Coronary artery (tissue), 2 donors: ENCODE measurements at regions not wholly inside any gene's neighbourhood (a gene's known extent, or its start where the extent isn't known, plus 50 kb on each side); places are given as distances from the start of the nearest gene placed in this dataset.
"Not testable (repeated sequence)": the region's sequence is repeated elsewhere in the genome, so short reads cannot be mapped to it uniquely, and the experiment has no call there.

Experiments
- DNase-seq: peaks from one replicate; pipeline ENCODE4 v3.0.0-alpha.2; 2017; ENCODE audit warnings: low spot score
- H3K27ac ChIP-seq, 2 donors: fragments of 200-600 bp; sonication (generic); one replicate each; pipeline ENCODE4 v1.5.1; 2016 to 2019
- H3K4me3 ChIP-seq: fragments of 200-600 bp; sonication (generic); 2 replicates; pipeline ENCODE4 v1.5.1; 2016; ENCODE audit warnings: mild to moderate bottlenecking, moderate library complexity
- TF ChIP-seq, protein P1 (sequence below): fragments of 200-600 bp; sonication (generic); IDR thresholded peaks from one replicate; pipeline ENCODE4 v1.5.1; 2019; ENCODE audit warnings: antibody characterized with exemption

DNA sequence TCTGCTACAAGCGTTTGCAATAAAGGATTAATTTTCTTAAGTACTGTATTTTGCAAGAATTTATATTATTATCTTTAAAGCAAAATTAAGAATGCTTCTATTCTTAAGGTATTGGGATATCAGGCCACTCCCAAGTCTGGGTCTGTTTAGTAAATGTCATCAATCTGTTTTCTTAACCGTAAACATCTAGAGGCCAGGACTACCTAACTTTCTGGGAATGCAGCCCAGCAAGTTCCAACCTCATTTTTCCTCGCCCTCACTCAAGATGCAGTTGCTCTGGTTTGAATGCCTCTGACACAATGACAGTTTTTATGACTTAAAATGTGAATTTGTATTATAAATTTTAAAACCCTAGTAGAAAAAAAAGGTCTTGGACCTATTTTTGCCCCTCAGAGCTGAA lies 143.5 kb downstream of the INHBA start:
- TF ChIP-seq, protein P1, sequence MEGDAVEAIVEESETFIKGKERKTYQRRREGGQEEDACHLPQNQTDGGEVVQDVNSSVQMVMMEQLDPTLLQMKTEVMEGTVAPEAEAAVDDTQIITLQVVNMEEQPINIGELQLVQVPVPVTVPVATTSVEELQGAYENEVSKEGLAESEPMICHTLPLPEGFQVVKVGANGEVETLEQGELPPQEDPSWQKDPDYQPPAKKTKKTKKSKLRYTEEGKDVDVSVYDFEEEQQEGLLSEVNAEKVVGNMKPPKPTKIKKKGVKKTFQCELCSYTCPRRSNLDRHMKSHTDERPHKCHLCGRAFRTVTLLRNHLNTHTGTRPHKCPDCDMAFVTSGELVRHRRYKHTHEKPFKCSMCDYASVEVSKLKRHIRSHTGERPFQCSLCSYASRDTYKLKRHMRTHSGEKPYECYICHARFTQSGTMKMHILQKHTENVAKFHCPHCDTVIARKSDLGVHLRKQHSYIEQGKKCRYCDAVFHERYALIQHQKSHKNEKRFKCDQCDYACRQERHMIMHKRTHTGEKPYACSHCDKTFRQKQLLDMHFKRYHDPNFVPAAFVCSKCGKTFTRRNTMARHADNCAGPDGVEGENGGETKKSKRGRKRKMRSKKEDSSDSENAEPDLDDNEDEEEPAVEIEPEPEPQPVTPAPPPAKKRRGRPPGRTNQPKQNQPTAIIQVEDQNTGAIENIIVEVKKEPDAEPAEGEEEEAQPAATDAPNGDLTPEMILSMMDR = no peak
- no peak overlapping the region for H3K27ac ChIP-seq
- no peak for DNase-seq
- no peak overlapping the region for H3K4me3 ChIP-seq

DNA sequence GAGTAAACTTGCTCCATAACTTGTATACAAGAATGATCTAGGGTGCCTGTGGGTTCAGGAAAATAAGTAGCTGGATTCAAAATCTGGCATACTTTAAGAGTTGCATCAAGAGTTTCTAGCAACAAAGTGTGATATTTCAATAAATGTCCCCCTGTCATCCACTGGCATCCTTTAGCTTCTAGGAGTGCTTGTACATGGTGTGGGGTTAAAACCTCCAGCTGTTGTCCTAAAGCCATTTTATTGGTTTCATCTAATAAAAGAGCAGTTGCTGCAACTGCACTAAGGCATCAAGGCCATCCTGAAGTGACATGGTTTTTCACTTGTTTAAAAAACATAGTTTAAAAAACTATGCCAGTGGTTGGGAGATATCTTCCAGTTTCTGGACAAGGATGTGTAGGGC lies 148.4 kb downstream of the INHBA start:
- Histone ChIP-seq H3K4me3 (no peak overlapping the region), H3K27ac (no peak overlapping the region)
- no peak for DNase-seq
- TF ChIP-seq, protein P1 = no peak

DNA sequence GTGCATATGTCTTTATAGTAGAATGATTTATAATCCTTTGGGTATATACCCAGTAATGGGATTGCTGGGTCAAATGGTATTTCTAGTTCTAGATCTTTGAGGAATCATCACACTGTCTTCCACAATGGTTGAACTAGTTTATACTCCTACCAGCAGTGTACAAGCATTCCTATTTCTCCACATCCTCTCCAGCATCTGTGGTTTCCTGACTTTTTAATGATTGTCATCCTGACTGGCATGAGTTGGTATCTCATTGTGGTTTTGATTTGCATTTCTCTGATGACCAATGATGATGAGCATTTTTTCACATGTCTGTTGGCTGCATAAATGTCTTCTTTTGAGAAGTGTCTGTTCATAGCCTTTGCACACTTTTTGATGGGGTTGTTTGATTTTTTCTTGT lies 152.8 kb downstream of the INHBA start:
- H3K27ac ChIP-seq, H3K4me3 ChIP-seq, DNase-seq: not testable (repeated sequence)

DNA sequence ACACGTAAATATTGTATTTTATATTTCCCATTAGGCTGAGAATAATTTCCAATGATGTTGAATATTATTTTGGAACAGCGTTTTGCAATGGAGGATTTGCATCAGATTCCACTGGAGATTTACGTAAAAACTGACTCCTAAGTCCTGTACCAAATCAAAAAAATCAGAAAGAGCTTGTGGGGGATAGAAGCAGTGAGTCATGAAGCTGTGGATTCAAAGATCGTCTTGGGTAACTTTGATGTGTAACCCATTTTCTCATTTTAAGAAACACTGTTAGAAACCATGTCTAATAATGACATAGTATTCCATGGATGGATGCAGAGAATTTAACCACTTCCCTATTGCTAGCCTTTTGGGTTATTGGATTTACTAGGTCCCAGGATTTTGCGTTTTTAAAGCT lies 158.6 kb downstream of the INHBA start:
- Histone ChIP-seq H3K4me3 (no peak overlapping the region), H3K27ac (no peak overlapping the region)
- no peak for DNase-seq
- TF ChIP-seq, protein P1 = no peak

DNA sequence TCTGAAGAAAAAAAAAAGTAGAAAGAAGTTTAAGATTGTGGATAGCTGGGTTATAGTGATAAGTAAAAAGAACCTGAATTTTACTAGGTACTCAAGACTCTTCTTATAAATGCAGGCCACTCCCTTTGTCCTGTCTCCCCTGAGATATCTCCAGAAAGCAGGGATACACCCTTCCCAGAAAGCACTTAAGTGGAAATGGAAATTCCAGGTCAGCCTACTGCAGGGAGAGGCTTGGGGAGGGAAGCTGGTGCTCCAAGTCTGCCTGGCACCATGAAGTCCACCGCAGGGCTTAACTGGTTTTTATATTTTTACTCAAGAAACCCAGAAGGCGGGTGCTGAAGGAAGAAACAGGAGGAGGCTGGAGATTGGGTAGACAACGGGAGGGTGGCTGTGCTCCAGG lies 162.3 kb downstream of the INHBA start:
- no peak overlapping the region for H3K27ac ChIP-seq
- H3K4me3 ChIP-seq = no peak overlapping the region
- no peak for DNase-seq
- TF ChIP-seq, protein P1 = no peak

DNA sequence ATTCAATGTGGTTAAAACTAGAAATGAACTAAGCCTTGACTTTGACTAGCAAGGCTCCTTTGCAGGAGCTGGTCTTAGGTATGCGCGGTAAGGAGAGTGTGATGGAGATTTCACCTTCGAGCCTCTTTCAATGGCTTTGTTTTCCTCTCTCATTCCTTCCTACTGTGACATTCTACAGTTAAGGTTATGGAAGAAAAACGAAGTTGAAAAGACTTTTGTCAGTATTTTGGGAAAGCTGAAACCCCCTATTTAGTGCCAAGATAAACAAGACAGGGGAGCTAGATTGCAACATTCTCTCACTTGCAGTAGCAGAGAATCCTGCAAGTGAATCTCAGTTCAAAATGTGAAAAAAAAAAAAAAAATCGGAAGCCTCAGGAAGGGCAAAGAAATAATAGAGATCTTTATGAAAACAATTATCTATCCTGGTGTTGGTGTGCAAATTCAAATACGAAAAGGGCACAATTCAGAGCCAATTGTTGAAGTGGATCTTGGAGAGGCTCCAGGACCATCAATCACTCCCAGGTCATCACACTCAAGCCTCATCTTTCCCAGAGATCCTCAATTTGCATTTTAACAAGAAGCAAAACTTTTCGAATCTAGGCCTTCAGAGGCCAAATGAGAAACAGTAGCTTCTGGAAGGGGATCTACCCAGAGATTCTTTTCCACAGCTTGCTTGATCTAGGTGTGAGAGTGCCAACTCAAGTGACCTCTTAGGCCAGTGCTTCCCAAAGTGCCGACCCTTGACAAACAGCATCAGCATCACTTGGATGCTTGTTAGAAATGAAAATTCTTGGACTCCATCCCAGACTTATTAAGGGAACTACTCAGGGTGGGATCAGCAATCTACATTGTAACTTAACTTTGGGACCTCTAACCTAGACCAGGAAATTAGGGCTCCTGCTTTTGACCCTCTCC lies 163.8 kb downstream of the INHBA start:
- DNase-seq = no peak
- Histone ChIP-seq H3K27ac (no peak overlapping the region), H3K4me3 (no peak overlapping the region)
- TF ChIP-seq, protein P1 = no peak

DNA sequence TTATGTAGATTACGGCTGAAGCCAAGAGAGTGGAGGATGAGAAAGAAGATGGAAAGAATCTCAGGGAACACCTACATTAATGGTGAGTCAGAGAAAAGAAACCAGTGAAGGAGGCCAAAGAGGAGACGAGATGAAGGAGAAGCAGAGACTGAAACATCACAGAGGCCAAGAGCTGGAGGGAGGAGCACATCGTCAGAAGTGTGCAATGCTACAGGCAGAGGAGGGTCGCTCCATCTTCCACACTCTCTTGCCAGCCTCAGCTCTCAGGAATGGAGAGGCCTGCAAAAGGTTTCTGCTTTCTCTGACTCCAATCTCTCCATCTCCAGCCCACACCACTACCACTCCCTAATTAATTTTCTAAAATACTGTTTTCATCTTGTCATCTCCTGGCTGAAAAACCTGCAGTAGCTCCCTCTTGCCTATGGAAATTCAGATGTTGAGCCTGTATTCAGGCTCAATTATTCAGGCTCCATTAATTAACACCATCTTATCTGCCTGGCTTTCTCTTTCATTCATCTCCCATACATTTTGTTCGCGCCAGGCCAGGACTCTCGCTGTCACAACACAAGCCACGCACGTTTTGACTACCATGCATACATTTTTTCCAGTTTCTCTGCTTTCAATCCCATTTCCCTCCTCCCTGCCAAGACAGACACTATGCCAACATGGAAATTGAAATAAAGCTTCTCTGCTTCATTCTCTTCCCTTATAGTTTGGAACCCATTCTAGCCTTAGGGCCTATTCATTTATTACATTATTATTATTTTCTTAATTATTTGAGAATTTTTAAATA lies 165.8 kb downstream of the INHBA start:
- DNase-seq = no peak
- Histone ChIP-seq H3K27ac (no peak overlapping the region), H3K4me3 (no peak overlapping the region)
- TF ChIP-seq, protein P1 = no peak
